H1 (cell line): ENCODE measurements at regions not wholly inside any gene's neighbourhood (a gene's known extent, or its start where the extent isn't known, plus 50 kb on each side); places are given as distances from the start of the nearest gene placed in this dataset.

Source experiments
- CTCF ChIA-PET: fragments of 300-600 bp; sonication (Branson Sonifier 250); formaldehyde crosslinking; loops from one replicate; lab custom pipeline; 2021; ENCODE audit not compliant: partially characterized antibody; lab: Charles Lee
- POLR2A ChIA-PET: fragments of 300-600 bp; sonication (Branson Sonifier 250); formaldehyde crosslinking; loops from one replicate; lab custom pipeline; 2021; ENCODE audit warnings: inconsistent platforms; ENCODE audit not compliant: partially characterized antibody; lab: Charles Lee
- DNase-seq, 2 experiments: peaks; one replicate each; pipeline versions ENCODE4 v3.0.0 to v3.0.0-alpha.2; 2010 to 2022; ENCODE audit warnings: low spot score in 2 of 2, low read depth in 1 of 2, mixed read lengths in 1 of 2
- FAIRE-seq: peaks from 2 replicates; lab custom pipeline; 2011; peaks lifted over from hg19 to GRCh38; lab: Jason Lieb, UNC
- H2AFZ ChIP-seq: 2 replicates; pipeline ENCODE4 v1.8.1; 2012; ENCODE audit warnings: low read length, inconsistent platforms
- H2AK5ac ChIP-seq: 2 replicates; pipeline ENCODE4 v1.6.1; 2013; ENCODE audit warnings: low read depth, low read length
- H2BK120ac ChIP-seq: replicated peaks from 2 replicates; pipeline ENCODE3; 2013; ENCODE audit warnings: low read depth, low read length, inconsistent platforms
- H2BK12ac ChIP-seq: 2 replicates; pipeline ENCODE4 v1.6.1; 2013; ENCODE audit warnings: low read depth, low read length
- H2BK15ac ChIP-seq: 2 replicates; pipeline ENCODE4 v1.6.1; 2013; ENCODE audit warnings: low read length
- H2BK20ac ChIP-seq: 2 replicates; pipeline ENCODE4 v1.6.1; 2013; ENCODE audit warnings: low read length
- H2BK5ac ChIP-seq: 2 replicates; pipeline ENCODE4 v1.6.1; 2013; ENCODE audit warnings: low read depth, low read length
- H3K14ac ChIP-seq: 2 replicates; pipeline ENCODE4 v1.6.1; 2013; ENCODE audit warnings: inconsistent platforms; ENCODE audit not compliant: insufficient read length
- H3K18ac ChIP-seq: 2 replicates; pipeline ENCODE4 v1.6.1; 2013; ENCODE audit warnings: low read length; ENCODE audit errors: extremely low read depth
- H3K23ac ChIP-seq: 2 replicates; pipeline ENCODE4 v1.6.1; 2013; ENCODE audit warnings: inconsistent platforms; ENCODE audit not compliant: insufficient read length
- H3K23me2 ChIP-seq: 2 replicates; pipeline ENCODE4 v1.6.1; 2013; ENCODE audit warnings: low read depth, low read length
- H3K27ac ChIP-seq: 2 replicates; pipeline ENCODE4 v1.6.1; 2011; ENCODE audit warnings: low read depth, low read length, inconsistent platforms
- H3K27me3 ChIP-seq, 4 experiments: replicated peaks in 1 of 4; 1 replicate in 1 of 4; 2 replicates in 3 of 4; pipeline versions ENCODE4 v1.6.1 to v1.8.1; 2011 to 2013; ENCODE audit warnings: low read length in 3 of 4, mild to moderate bottlenecking in 3 of 4, inconsistent platforms in 2 of 4, mixed read lengths in 2 of 4, moderate library complexity in 1 of 4; ENCODE audit not compliant: control insufficient read depth in 3 of 4, insufficient read depth in 3 of 4; ENCODE audit errors: extremely low read depth in 1 of 4
- H3K36me3 ChIP-seq, 4 experiments: 2 replicates each; pipeline versions ENCODE4 v1.6.1 to v1.8.1; 2011 to 2013; ENCODE audit warnings: mild to moderate bottlenecking in 4 of 4, low read length in 3 of 4, moderate library complexity in 2 of 4, control low read depth in 1 of 4, inconsistent platforms in 1 of 4; ENCODE audit not compliant: insufficient read depth in 4 of 4, control insufficient read depth in 2 of 4
- H3K4ac ChIP-seq: replicated peaks from 2 replicates; pipeline ENCODE3; 2013; ENCODE audit warnings: low read length, low read depth, mixed read lengths, inconsistent platforms; ENCODE audit not compliant: insufficient read length
- H3K4me1 ChIP-seq, 4 experiments: replicated peaks in 1 of 4; 1 replicate in 1 of 4; 2 replicates in 3 of 4; pipeline versions ENCODE4 v1.6.1 to v1.8.1; 2011 to 2013; ENCODE audit warnings: low read length in 3 of 4, inconsistent platforms in 2 of 4, mixed read lengths in 1 of 4; ENCODE audit not compliant: insufficient read depth in 4 of 4, control insufficient read depth in 3 of 4
- H3K4me2 ChIP-seq, 2 experiments: 2 replicates each; pipeline versions ENCODE4 v1.6.1 to v1.8.1; 2011 to 2013; ENCODE audit warnings: low read depth in 2 of 2, low read length in 2 of 2, control low read depth in 1 of 2, inconsistent platforms in 1 of 2, mild to moderate bottlenecking in 1 of 2; ENCODE audit not compliant: insufficient read depth in 1 of 2
- H3K4me3 ChIP-seq, 4 experiments: fragments of 200-600, 300-600 bp in 1 of 4; sonication (generic), shearing (Covaris generic), sonication (Bioruptor Twin) in 1 of 4; 2 replicates each; pipeline versions ENCODE4 v1.5.1 to v1.8.1; 2011 to 2016; ENCODE audit warnings: low read length in 4 of 4, low read depth in 3 of 4, control low read depth in 2 of 4, inconsistent platforms in 2 of 4, mild to moderate bottlenecking in 2 of 4, mixed read lengths in 1 of 4, moderate library complexity in 1 of 4; ENCODE audit not compliant: insufficient read depth in 2 of 4; ENCODE audit errors: extremely low read depth in 1 of 4
- H3K56ac ChIP-seq: replicated peaks from 2 replicates; pipeline ENCODE3; 2013; ENCODE audit warnings: low read depth, mild to moderate bottlenecking, mixed read lengths, low read length, inconsistent platforms; ENCODE audit not compliant: insufficient read length
- H3K79me1 ChIP-seq: 2 replicates; pipeline ENCODE4 v1.6.1; 2013; ENCODE audit warnings: low read depth, low read length, control low read depth
- H3K79me2 ChIP-seq, 2 experiments: 2 replicates each; pipeline versions ENCODE4 v1.6.1 to v1.8.1; 2012 to 2013; ENCODE audit warnings: low read length in 2 of 2, mild to moderate bottlenecking in 2 of 2, inconsistent platforms in 1 of 2; ENCODE audit not compliant: insufficient read depth in 2 of 2, control insufficient read depth in 1 of 2
- H3K9ac ChIP-seq, 4 experiments: replicated peaks in 1 of 4; 1 replicate in 1 of 4; 2 replicates in 3 of 4; pipeline versions ENCODE4 v1.6.1 to v1.8.1; 2011 to 2013; ENCODE audit warnings: low read depth in 3 of 4, low read length in 3 of 4, control low read depth in 2 of 4, mild to moderate bottlenecking in 2 of 4, moderate library complexity in 2 of 4, inconsistent platforms in 1 of 4; ENCODE audit errors: extremely low read depth in 1 of 4
- H3K9me3 ChIP-seq, 2 experiments: 2 replicates each; pipeline versions ENCODE4 v1.6.1 to v1.8.1; 2012 to 2013; ENCODE audit warnings: mild to moderate bottlenecking in 2 of 2, moderate library complexity in 2 of 2, control low read depth in 1 of 2, inconsistent platforms in 1 of 2, low read depth in 1 of 2, low read length in 1 of 2, mixed read lengths in 1 of 2; ENCODE audit not compliant: insufficient read depth in 2 of 2
- H4K20me1 ChIP-seq, 2 experiments: replicated peaks in 1 of 2; 2 replicates each; pipeline versions ENCODE3 to v1.8.1; 2011 to 2013; ENCODE audit warnings: inconsistent platforms in 2 of 2, low read length in 2 of 2, mild to moderate bottlenecking in 1 of 2; ENCODE audit not compliant: insufficient read depth in 2 of 2, control insufficient read depth in 1 of 2
- H4K5ac ChIP-seq: 2 replicates; pipeline ENCODE4 v1.6.1; 2013; ENCODE audit warnings: low read length, low read depth, mixed read lengths, inconsistent platforms; ENCODE audit not compliant: insufficient read length
- H4K8ac ChIP-seq: 2 replicates; pipeline ENCODE4 v1.8.0; 2013; ENCODE audit warnings: mild to moderate bottlenecking, moderate library complexity, low read length, inconsistent platforms; ENCODE audit not compliant: insufficient read depth; ENCODE audit errors: extremely low read depth
- H4K91ac ChIP-seq: replicated peaks from 2 replicates; pipeline ENCODE3; 2013; ENCODE audit warnings: low read length, mixed read lengths, inconsistent platforms; ENCODE audit not compliant: insufficient read length
- CHD1 ChIP-seq: IDR thresholded peaks from 2 replicates; pipeline ENCODE4 v1.6.1; 2012; ENCODE audit warnings: low read depth, low read length, improper control_type of control experiment
- RNF2 ChIP-seq: fragments of 200-900, 300-1000 bp; sonication (generic); IDR thresholded peaks from 2 replicates; pipeline ENCODE4 v1.7.1; 2016; ENCODE audit warnings: borderline replicate concordance, low read depth, mild to moderate bottlenecking, antibody characterized with exemption, low read length; ENCODE audit not compliant: poor library complexity, severe bottlenecking; ENCODE audit errors: missing control alignments
- SP2 ChIP-seq: IDR thresholded peaks from 2 replicates; pipeline ENCODE4 v1.6.1; 2012; ENCODE audit warnings: mild to moderate bottlenecking, low read length, inconsistent platforms
- TCF12 ChIP-seq: IDR thresholded peaks from 2 replicates; pipeline ENCODE4 v1.6.1; 2011; ENCODE audit warnings: low read depth, mild to moderate bottlenecking, low read length
- whole genome bisulfite sequencing, 2 experiments: shearing (Covaris generic) in 1 of 2; methylation state at CpG; one replicate each; pipeline versions ENCODE4 v1.1.6 to v1.1.7; 2013 to 2015; ENCODE audit warnings: low lambda C conversion rate in 2 of 2, mixed read lengths in 2 of 2, inconsistent platforms in 1 of 2, low coverage in 1 of 2, missing lambda C conversion rate in 1 of 2; ENCODE audit not compliant: insufficient replicate concordance in 2 of 2, insufficient coverage in 1 of 2, insufficient read length in 1 of 2; ENCODE audit errors: extremely low coverage in 1 of 2, missing lambda C conversion rate in 1 of 2; 5-methylcytosine and 5-hydroxymethylcytosine counted together

DNA sequence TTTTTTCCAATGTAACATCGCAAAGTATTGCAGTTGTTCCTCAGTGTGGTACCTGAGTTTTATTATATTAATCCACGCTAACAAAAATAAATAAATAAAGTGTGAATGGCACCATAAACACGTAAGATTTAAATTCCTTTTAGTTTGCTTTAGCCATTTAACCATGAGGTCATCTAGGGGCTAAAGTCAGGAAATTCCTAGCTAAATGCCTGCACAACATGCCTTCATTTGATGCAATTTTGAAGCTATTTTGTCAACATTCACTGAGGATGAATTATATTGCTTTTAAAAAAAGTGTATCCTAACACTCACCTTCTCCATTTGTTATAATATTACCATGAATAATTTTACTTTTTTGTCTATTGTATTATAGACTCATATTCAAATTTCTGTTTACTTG lies 714.4 kb downstream of the GATA3 start:
- H3K4ac ChIP-seq: no peak overlapping the region
- H3K18ac ChIP-seq: no peak overlapping the region
- no peak overlapping the region for H2AFZ ChIP-seq
- no peaks in the 10 kb centered on the region for H4K20me1 ChIP-seq
- no peak overlapping the region for H3K14ac ChIP-seq
- H3K79me2 ChIP-seq: no peaks in the 10 kb centered on the region
- no peaks in the 10 kb centered on the region for H3K23me2 ChIP-seq
- no peak overlapping the region for H2BK5ac ChIP-seq
- no peak for FAIRE-seq
- no peaks in the 10 kb centered on the region for H3K27me3 ChIP-seq
- no peak for DNase-seq
- ChIA-PET POLR2A (no interaction called here), CTCF (interaction anchor here (0.5 to 1.3 kb wide), 2 partner anchors 19 to 667 kb away, joined by 3 read pairs; no protein-coding TSS in a partner anchor)
- no peak overlapping the region for H2BK120ac ChIP-seq
- no peak overlapping the region for H2AK5ac ChIP-seq
- H3K9ac ChIP-seq: no peak overlapping the region
- WGBS, 2 experiments: 91% methylated on average over 3 of the region's 3 CpGs; no CpG with 5 or more reads in 1 of the 2 experiments
- H3K79me1 ChIP-seq: no peaks in the 10 kb centered on the region
- H4K5ac ChIP-seq: no peak overlapping the region
- peaks cover 0 to 5% (median 0%) of the 10 kb centered on the region in 4 experiments; a peak in 1 of 7 replicates for H3K4me1 ChIP-seq
- no peaks in the 10 kb centered on the region for H3K9me3 ChIP-seq
- H3K36me3 ChIP-seq: no peaks in the 10 kb centered on the region
- no peak overlapping the region for H2BK15ac ChIP-seq
- H2BK20ac ChIP-seq: no peak overlapping the region
- no peak overlapping the region for H3K56ac ChIP-seq
- no peak overlapping the region for H4K91ac ChIP-seq
- H3K4me3 ChIP-seq: no peak overlapping the region
- H3K23ac ChIP-seq: no peak overlapping the region
- no peak overlapping the region for H2BK12ac ChIP-seq
- H4K8ac ChIP-seq: no peak overlapping the region
- H3K27ac ChIP-seq: no peak overlapping the region
- TF ChIP-seq SP2: no peak
- no peak for TF ChIP-seq CHD1
- TF ChIP-seq TCF12: no peak
- TF ChIP-seq RNF2: no peak
- H3K4me2 ChIP-seq: no peak overlapping the region
